ENCODE measurements at regions not wholly inside any gene's neighbourhood (a gene's known extent, or its start where the extent isn't known, plus 50 kb on each side); places are given as distances from the start of the nearest gene placed in this dataset.

DNA sequence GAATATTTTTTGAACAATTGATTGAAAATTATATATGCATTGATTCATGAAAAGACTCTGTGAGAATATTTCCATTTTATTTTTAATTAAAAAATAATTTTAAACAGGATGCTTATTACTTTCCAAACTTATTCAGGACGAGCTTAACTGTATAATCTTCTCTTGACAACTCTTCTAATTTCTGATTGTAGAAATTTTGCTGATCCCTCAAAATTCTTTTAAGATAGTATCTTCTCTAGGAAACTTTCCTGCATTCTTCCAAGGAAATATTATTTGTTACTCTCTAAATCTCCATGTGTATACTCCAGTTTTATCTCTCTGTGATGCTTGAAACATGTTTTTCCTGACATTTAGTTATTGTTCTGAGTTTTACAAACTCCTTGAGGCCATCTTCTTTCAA lies 197.2 kb downstream of the BCHE start:
- TF ChIP-seq POLR2A (IDR thresholded peaks at IDR 0.05; ENCODE audit: low read length): no peak
- no peak for TF ChIP-seq GATA1 (IDR thresholded peaks at IDR 0.05; ENCODE audit: low read depth, low read length)

Data from erythroblast (primary cell).